ENCODE measurements at regions not wholly inside any gene's neighbourhood (a gene's known extent, or its start where the extent isn't known, plus 50 kb on each side); places are given as distances from the start of the nearest gene placed in this dataset.

DNA sequence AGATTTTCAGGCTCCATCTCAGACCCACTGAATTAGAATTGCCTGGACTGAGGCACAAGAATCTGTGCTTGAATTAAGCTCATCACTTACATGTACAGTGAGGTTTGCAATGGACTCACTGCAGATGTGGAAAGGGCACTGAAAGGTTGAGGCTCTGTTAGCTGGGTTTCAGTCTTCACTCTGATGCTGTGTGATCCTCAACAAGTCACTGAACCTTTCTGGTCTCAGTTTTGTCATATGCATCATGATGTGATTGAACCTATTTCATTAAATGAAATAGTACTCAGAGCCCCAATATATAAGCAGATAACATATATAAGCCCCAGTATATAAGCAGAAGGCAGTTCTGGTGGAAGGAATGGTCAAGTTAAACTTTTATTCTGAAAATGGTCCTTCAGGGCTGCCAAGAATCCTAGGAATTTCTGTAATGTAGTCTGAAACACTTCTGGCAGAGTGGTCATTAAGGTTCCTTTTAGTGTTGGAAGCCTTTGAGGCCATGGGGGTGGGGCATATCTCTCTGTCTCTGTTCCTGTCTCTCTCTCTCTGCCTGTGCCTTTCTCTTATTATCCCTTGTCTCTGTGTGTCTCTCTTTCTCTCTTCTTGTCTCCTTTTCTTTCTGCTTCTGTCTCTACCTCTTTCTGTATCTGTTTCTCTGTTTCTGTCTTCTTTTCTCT lies 110.4 kb downstream of the ADCYAP1 start:
- Histone ChIP-seq H3K9me3 (no peaks in the 10 kb centered on the region), H3K27me3 (replicated peaks; ENCODE audit: control insufficient read depth, insufficient read depth, low read length) (no peaks in the 10 kb centered on the region), H3K36me3 (ENCODE audit: control insufficient read depth, insufficient read depth, low read length) (no peaks in the 10 kb centered on the region), H3K4me3 (ENCODE audit: low read depth, low read length) (no peak overlapping the region), H3K4me1 (peaks cover 32% of the 10 kb centered on the region)
- intact Hi-C loops (cut with micrococcal nuclease; ENCODE audit: unreplicated experiment): no loop called here
- Mint-ChIP-seq H3K36me3 (ENCODE audit: insufficient read depth, unreplicated experiment) (no peaks in the 10 kb centered on the region), H3K9me3 (ENCODE audit: unreplicated experiment) (no peaks in the 10 kb centered on the region), H3K27me3 (ENCODE audit: insufficient read depth, unreplicated experiment) (no peaks in the 10 kb centered on the region), H3K27ac (ENCODE audit: unreplicated experiment) (peak overlapping the region; percentile 56), H3K4me1 (ENCODE audit: low read depth, unreplicated experiment) (peaks cover 7% of the 10 kb centered on the region), H3K4me3 (ENCODE audit: unreplicated experiment) (peak overlapping the region; percentile 18)
- CTCF ChIA-PET: no interaction called here
- POLR2A ChIA-PET: no interaction called here
- DNase-seq: peak; percentile 29 to 40
- TF ChIP-seq, protein P1, sequence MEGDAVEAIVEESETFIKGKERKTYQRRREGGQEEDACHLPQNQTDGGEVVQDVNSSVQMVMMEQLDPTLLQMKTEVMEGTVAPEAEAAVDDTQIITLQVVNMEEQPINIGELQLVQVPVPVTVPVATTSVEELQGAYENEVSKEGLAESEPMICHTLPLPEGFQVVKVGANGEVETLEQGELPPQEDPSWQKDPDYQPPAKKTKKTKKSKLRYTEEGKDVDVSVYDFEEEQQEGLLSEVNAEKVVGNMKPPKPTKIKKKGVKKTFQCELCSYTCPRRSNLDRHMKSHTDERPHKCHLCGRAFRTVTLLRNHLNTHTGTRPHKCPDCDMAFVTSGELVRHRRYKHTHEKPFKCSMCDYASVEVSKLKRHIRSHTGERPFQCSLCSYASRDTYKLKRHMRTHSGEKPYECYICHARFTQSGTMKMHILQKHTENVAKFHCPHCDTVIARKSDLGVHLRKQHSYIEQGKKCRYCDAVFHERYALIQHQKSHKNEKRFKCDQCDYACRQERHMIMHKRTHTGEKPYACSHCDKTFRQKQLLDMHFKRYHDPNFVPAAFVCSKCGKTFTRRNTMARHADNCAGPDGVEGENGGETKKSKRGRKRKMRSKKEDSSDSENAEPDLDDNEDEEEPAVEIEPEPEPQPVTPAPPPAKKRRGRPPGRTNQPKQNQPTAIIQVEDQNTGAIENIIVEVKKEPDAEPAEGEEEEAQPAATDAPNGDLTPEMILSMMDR (IDR thresholded peaks at IDR 0.05; ENCODE audit: insufficient read depth in 1 of 2, low read depth in 1 of 2, low read length in 1 of 2, severe bottlenecking in 1 of 2, unreplicated experiment in 1 of 2): no peak
- BruUV-seq (replicated peaks): no TSS peak

DNA sequence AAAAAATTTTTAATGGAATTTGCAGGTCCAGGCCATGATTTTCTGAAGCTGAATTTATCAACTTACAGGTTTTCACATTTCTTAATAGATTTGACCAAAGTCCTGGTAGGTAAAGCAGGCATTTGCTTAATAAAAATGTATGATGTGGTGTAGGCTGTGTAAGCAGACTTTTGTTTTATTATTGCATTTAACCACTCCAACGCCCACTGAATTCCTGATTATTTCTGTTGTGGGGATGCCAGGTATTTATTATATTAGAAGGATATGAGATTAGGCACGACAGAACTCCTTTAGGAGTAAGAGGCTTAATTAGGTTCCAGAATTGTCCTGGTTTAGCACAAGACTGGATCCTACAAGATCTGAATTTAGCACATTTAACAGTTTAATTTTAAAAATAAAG lies 111.1 kb downstream of the ADCYAP1 start:
- BruUV-seq (replicated peaks): no TSS peak
- DNase-seq: no peak
- TF ChIP-seq, protein P1 (IDR thresholded peaks at IDR 0.05; ENCODE audit: insufficient read depth in 1 of 2, low read depth in 1 of 2, low read length in 1 of 2, severe bottlenecking in 1 of 2, unreplicated experiment in 1 of 2): no peak
- Histone ChIP-seq H3K9me3 (no peaks in the 10 kb centered on the region), H3K4me1 (peaks cover 32% of the 10 kb centered on the region), H3K4me3 (ENCODE audit: low read depth, low read length) (no peak overlapping the region), H3K36me3 (ENCODE audit: control insufficient read depth, insufficient read depth, low read length) (no peaks in the 10 kb centered on the region), H3K27me3 (replicated peaks; ENCODE audit: control insufficient read depth, insufficient read depth, low read length) (no peaks in the 10 kb centered on the region)
- intact Hi-C loops (cut with micrococcal nuclease; ENCODE audit: unreplicated experiment): no loop called here
- H3K36me3 Mint-ChIP-seq (ENCODE audit: insufficient read depth, unreplicated experiment): no peaks in the 10 kb centered on the region
- H3K4me3 Mint-ChIP-seq (ENCODE audit: unreplicated experiment): peak overlapping the region; percentile 18
- H3K4me1 Mint-ChIP-seq (ENCODE audit: low read depth, unreplicated experiment): peaks cover 7% of the 10 kb centered on the region
- peak overlapping the region; percentile 56 for H3K27ac Mint-ChIP-seq (ENCODE audit: unreplicated experiment)
- POLR2A ChIA-PET: no interaction called here
- H3K9me3 Mint-ChIP-seq (ENCODE audit: unreplicated experiment): no peaks in the 10 kb centered on the region
- CTCF ChIA-PET: no interaction called here
- no peaks in the 10 kb centered on the region for H3K27me3 Mint-ChIP-seq (ENCODE audit: insufficient read depth, unreplicated experiment)

DNA sequence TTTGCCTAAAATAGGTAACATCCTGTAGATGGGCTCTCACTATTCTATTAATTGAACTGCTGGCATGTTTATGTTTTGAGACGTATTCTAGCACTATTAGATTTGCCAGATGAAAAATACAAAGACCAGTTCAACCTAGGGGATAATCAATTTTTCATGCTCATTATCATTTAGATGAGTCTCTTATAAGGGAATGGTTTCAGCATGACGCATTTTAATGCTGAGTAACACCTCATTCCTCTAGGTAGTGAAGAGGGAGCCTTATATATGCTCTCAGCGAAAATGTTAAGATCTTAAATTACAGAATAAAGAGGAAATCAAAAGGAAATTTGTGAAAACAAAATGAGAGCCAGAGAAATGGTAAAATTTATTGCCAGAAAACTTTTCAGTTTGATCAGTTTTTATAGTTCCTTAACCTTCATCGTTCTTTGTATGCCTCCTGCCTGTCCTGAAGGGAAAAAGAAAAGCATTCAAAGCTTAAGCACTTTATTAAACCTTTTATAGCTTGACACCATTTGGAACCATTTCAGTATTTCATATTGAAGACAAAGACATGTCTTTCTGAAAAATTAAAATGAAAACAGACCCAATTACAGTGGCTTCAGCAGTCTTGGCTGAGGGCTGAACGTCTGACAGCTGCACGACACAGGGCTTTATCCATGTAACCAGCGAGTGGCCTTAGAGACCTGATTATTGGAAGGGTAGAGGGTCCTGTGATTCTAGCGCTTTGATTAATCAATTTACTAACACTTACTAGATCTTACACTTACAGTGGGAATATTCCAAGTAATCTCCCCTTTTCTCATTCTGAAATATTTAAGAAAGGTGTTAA lies 112.8 kb downstream of the ADCYAP1 start:
- intact Hi-C loops (cut with micrococcal nuclease; ENCODE audit: unreplicated experiment): no loop called here
- H3K4me3 ChIP-seq (ENCODE audit: low read depth, low read length): no peak overlapping the region
- TF ChIP-seq, protein P1 (IDR thresholded peaks at IDR 0.05; ENCODE audit: insufficient read depth in 1 of 2, low read depth in 1 of 2, low read length in 1 of 2, severe bottlenecking in 1 of 2, unreplicated experiment in 1 of 2): no peak
- BruUV-seq (replicated peaks): no TSS peak
- no peaks in the 10 kb centered on the region for H3K27me3 ChIP-seq (replicated peaks; ENCODE audit: control insufficient read depth, insufficient read depth, low read length)
- CTCF ChIA-PET: no interaction called here
- POLR2A ChIA-PET: no interaction called here
- H3K9me3 ChIP-seq: no peaks in the 10 kb centered on the region
- no peak overlapping the region for H3K27ac Mint-ChIP-seq (ENCODE audit: unreplicated experiment)
- no peak overlapping the region for H3K4me3 Mint-ChIP-seq (ENCODE audit: unreplicated experiment)
- H3K4me1 Mint-ChIP-seq (ENCODE audit: low read depth, unreplicated experiment): peaks cover 7% of the 10 kb centered on the region
- H3K4me1 ChIP-seq: peaks cover 32% of the 10 kb centered on the region
- H3K36me3 Mint-ChIP-seq (ENCODE audit: insufficient read depth, unreplicated experiment): no peaks in the 10 kb centered on the region
- H3K27me3 Mint-ChIP-seq (ENCODE audit: insufficient read depth, unreplicated experiment): no peaks in the 10 kb centered on the region
- H3K36me3 ChIP-seq (ENCODE audit: control insufficient read depth, insufficient read depth, low read length): no peaks in the 10 kb centered on the region
- no peaks in the 10 kb centered on the region for H3K9me3 Mint-ChIP-seq (ENCODE audit: unreplicated experiment)
- DNase-seq: no peak

All from Caco-2 (cell line).